HG03097 (cell line): ENCODE measurements at regions not wholly inside any gene's neighbourhood (a gene's known extent, or its start where the extent isn't known, plus 50 kb on each side); places are given as distances from the start of the nearest gene placed in this dataset.

Source experiments
- ATAC-seq: cut with Tn5 transposase; IDR thresholded peaks from one replicate; pipeline ENCODE4 v1.9.1; 2021; ENCODE audit not compliant: unreplicated experiment, low FRiP score

- ATAC-seq: no peak
Measured at GRCh38 chr11:91209751-91210150, 986.9 kb upstream of the CHORDC1 start.

GRCh38 chr11:91209306-91209705, 986.5 kb upstream of the CHORDC1 start:
- ATAC-seq: no peak

DNA sequence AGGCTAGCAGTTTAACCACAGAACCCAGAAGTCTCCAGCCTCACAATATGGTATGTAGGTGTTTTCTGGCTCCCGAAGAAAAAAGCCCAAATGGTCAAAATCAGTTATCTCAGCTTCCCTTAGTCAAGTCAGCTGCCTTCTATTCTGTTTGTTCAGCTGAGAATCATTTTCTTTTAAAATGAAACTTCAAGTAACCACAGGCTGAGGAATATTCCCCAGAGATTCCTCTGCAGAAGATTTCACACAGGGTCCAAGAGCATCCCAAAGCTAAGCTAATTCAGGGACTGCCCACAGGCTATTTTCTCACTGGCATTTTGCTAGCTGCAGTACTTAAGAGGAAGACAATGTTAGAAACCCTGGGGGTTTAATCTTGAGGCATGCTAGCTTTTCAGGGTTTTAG, 977.0 kb upstream of the CHORDC1 start:
- ATAC-seq: no peak

- ATAC-seq: no peak
Measured at GRCh38 chr11:91194546-91194945, 971.7 kb upstream of the CHORDC1 start.

GRCh38 chr11:91188484-91188883, 965.6 kb upstream of the CHORDC1 start:
- ATAC-seq: no peak

- ATAC-seq: no peak
Measured at GRCh38 chr11:91187314-91187713, 964.5 kb upstream of the CHORDC1 start.

DNA sequence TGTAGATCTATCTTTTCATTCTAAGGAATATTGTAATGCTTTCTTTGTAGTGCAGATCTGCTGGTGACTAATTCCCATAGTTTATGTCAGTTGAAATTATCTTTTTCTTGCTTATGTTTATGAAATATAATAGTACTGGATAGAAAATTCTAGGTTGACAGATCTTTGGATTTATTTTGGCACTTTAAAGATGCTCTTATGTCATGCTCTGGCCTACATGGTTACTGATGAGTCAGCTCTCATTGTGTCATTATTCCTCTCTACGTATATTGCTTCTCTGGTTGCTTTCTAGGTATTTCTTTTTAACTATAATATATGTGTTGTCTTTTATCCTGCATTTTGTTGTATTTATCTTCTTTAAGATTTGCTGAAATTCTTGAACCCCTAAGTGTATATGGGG, 955.5 kb upstream of the CHORDC1 start:
- ATAC-seq: no peak

DNA sequence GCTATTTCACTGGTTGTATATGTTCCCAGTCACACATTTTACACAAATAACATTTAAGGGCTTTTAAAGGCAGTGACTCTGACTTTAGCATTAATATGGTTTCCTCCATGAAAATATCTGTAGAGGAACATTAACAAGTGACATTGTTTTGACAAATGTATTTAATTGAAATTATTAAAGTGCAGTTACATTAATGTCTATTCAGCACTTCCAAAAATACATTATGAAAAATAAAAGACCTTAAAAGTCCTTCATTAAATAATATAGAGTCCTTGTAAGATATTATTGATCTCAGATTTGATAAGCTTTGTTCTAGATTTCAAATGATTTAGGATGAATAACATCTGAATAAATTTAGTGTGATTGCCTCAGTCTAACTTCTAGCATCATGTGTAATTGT, 951.9 kb upstream of the CHORDC1 start:
- ATAC-seq: no peak

DNA sequence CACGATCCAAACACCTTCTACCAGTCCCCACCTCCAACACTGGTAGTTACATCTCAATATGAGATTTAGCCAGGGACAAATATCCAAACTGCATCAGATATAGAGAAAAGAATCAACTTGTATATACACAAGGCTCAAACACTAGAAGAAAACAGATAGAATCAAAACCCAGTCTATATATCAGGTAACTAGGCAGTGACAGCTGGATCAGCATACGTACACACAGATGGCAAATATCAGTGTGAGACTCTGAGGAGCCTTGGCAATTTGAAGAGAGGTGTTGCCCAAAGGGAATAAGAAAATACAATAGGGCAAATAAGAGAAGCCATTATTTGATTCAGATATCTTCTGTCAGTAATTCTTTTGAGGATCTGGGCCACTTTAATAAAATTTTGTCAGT, 951.3 kb upstream of the CHORDC1 start:
- ATAC-seq: no peak

- ATAC-seq: no peak
Measured at GRCh38 chr11:91173701-91174100, 950.9 kb upstream of the CHORDC1 start.

GRCh38 chr11:91170711-91171110, 947.9 kb upstream of the CHORDC1 start:
- ATAC-seq: no peak

GRCh38 chr11:91164452-91164822, 941.6 kb upstream of the CHORDC1 start:
- ATAC-seq: no peak

- no peak for ATAC-seq
Measured at GRCh38 chr11:91163619-91164451, 941.0 kb upstream of the CHORDC1 start.

- no peak for ATAC-seq
Measured at GRCh38 chr11:91160661-91161060, 937.8 kb upstream of the CHORDC1 start.

- no peak for ATAC-seq
Measured at GRCh38 chr11:91158891-91159537, 936.2 kb upstream of the CHORDC1 start.

DNA sequence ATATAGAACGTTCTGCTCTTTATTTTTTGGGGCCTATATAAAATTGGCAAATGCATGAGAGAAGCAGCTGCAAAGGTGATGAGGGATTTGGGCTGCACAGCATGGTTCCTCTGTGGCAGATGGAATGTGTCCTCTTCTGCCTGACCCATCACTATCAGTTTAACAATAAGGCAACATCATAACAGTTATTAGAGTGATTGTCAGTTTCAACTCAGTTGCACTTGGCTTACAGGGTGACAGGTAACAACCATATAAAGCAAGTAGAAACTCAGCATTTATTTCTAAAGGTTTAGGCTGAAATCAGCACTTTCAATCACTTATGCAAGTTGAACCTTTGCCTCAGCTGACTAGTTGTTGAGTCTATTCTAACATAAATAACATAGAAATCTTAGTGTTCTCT, 935.4 kb upstream of the CHORDC1 start:
- ATAC-seq: no peak

DNA sequence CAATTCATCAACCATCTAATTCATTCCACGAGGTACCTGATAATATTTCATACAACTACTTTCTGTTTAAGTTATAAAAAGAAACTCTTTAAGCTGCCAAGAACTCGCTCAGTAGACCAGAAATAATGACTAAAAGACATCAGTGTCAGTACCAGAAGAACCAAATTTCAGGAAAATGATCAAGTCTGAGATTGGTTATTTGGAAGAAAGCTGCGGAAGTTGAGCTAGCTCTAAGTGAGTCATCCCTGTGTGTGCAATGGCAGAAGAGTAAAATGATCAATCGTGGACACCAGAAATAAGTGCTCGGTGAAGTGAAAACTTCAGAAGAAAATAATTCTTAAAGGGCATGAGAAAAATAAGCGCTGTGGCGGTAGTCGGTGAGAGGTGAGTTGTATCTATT, 933.2 kb upstream of the CHORDC1 start:
- no peak for ATAC-seq

GRCh38 chr11:91147885-91148284, 925.0 kb upstream of the CHORDC1 start:
- no peak for ATAC-seq

- no peak for ATAC-seq
Measured at GRCh38 chr11:91141655-91142054, 918.8 kb upstream of the CHORDC1 start.

DNA sequence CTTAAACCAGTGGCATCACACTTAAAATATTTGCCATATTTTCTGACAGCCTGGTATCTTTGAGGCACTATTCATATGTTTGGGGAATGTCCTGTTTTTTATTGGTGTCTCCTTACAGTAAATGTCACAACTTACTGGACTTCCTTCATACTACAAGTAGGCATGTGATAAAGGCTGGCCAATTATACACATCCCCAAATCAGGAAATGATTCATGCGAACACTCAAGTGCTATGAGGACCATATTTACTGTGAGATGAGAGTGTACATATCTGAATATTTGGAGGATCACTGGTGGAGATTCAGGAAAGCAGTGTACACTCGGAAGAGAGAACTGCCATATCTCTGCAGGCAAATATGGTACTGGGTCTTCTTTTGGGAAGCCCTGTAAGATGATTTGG, 913.8 kb upstream of the CHORDC1 start:
- ATAC-seq: no peak

- no peak for ATAC-seq
Measured at GRCh38 chr11:91133361-91133760, 910.5 kb upstream of the CHORDC1 start.

GRCh38 chr11:91129596-91129995, 906.7 kb upstream of the CHORDC1 start:
- ATAC-seq: no peak
